ENCODE measurements at regions not wholly inside any gene's neighbourhood (a gene's known extent, or its start where the extent isn't known, plus 50 kb on each side); places are given as distances from the start of the nearest gene placed in this dataset.

- DNase-seq = no peak
- no peak overlapping the region for H3K4ac ChIP-seq (ENCODE audit: low read depth, low read length)
Observed at GRCh38 chr4:173917255-173917960, 366.1 kb downstream of the FBXO8 start.

More at GRCh38 chr4:173917255-173917960, 366.1 kb downstream of the FBXO8 start:
- no CpG with 5 or more reads among the region's 8 CpGs for WGBS (ENCODE audit: extremely low coverage, insufficient read length, low lambda C conversion rate)
- Histone ChIP-seq H3K56ac (ENCODE audit: insufficient read length, low read depth, low read length) (no peak overlapping the region), H2BK120ac (ENCODE audit: low read depth, low read length, poor library complexity, severe bottlenecking) (no peak overlapping the region), H3K4me2 (ENCODE audit: insufficient read depth, insufficient read length, low read length) (no peak overlapping the region), H3K79me2 (ENCODE audit: insufficient read depth, low read length) (no peaks in the 10 kb centered on the region), H2AFZ (ENCODE audit: low read length) (no peak overlapping the region), H4K8ac (replicated peaks; ENCODE audit: insufficient read length, low read depth, low read length) (no peak overlapping the region), H2BK15ac (ENCODE audit: low read depth, low read length) (no peak overlapping the region), H3K4me1 (ENCODE audit: insufficient read depth, low read length) (peaks cover 2% of the 10 kb centered on the region; the same call in 1 of the 2 replicates), H3T11ph (ENCODE audit: low read length) (no peak overlapping the region), H2BK20ac (ENCODE audit: low read depth, low read length, poor library complexity, severe bottlenecking) (no peak overlapping the region), H3K27ac (ENCODE audit: insufficient read length, low read depth, low read length) (no peak overlapping the region), H3K18ac (ENCODE audit: insufficient read length, low read depth, low read length) (no peak overlapping the region), H3K79me1 (ENCODE audit: insufficient read depth, low read depth, low read length, poor library complexity, severe bottlenecking) (no peaks in the 10 kb centered on the region), H2AK5ac (ENCODE audit: insufficient read length, low read length) (no peak overlapping the region), H3K14ac (ENCODE audit: insufficient read depth, low read length) (no peak overlapping the region), H2BK5ac (ENCODE audit: insufficient read length, low read length) (no peak overlapping the region), H2BK12ac (ENCODE audit: insufficient read length, low read depth, low read length) (no peak overlapping the region), H3K23ac (ENCODE audit: insufficient read length, low read depth, low read length) (no peak overlapping the region), H4K20me1 (ENCODE audit: control insufficient read depth, insufficient read depth, insufficient read length) (no peaks in the 10 kb centered on the region), H3K9ac (ENCODE audit: extremely low read depth, insufficient read length, low read length) (no peak overlapping the region), H4K5ac (ENCODE audit: insufficient read length, low read depth, low read length) (no peak overlapping the region), H3K27me3 (ENCODE audit: insufficient read depth, low read length) (no peaks in the 10 kb centered on the region), H4K91ac (ENCODE audit: insufficient read length, low read depth, low read length) (no peak overlapping the region), H3K23me2 (ENCODE audit: insufficient read length, low read depth, low read length, poor library complexity, severe bottlenecking) (no peaks in the 10 kb centered on the region), H3K9me3 (ENCODE audit: control insufficient read depth, low read depth, low read length) (no peaks in the 10 kb centered on the region)
- Mint-ChIP-seq H3K27me3 (ENCODE audit: low read depth) (no peaks in the 10 kb centered on the region), H3K36me3 (ENCODE audit: insufficient read depth in 1 of 3, low read depth in 3 of 3) (no peaks in the 10 kb centered on the region), H3K9me3 (no peaks in the 10 kb centered on the region), H3K27ac (0 out of 7 replicates have a peak overlapping the region, but pooled peaks of 1 of the 3 experiments have one; percentile 30), H3K4me1 (peaks cover 12 to 14% of the 10 kb centered on the region in 2 experiments), H3K4me3 (no peak overlapping the region)
- no peak for TF ChIP-seq CTCF (conservative IDR thresholded peaks at IDR 0.05)
